Mammary epithelial cell (primary cell): ENCODE measurements at regions not wholly inside any gene's neighbourhood (a gene's known extent, or its start where the extent isn't known, plus 50 kb on each side); places are given as distances from the start of the nearest gene placed in this dataset.

Experiments
- EZH2 ChIP-seq: IDR thresholded peaks from 2 replicates; pipeline ENCODE4 v1.6.1; 2012; ENCODE audit warnings: low read length, inconsistent platforms, borderline replicate concordance
- TF ChIP-seq, protein P1 (sequence below), 2 donors: IDR thresholded peaks in 1 of 2; conservative IDR thresholded peaks in 1 of 2; 2 replicates each; pipeline ENCODE4 v1.5.1; 2011 to 2012; ENCODE audit warnings: inconsistent platforms in 2 of 2, low read length in 2 of 2, mild to moderate bottlenecking in 2 of 2, control low read depth in 1 of 2, low read depth in 1 of 2; ENCODE audit not compliant: insufficient read depth in 1 of 2; ENCODE audit errors: extremely low read depth in 1 of 2

DNA sequence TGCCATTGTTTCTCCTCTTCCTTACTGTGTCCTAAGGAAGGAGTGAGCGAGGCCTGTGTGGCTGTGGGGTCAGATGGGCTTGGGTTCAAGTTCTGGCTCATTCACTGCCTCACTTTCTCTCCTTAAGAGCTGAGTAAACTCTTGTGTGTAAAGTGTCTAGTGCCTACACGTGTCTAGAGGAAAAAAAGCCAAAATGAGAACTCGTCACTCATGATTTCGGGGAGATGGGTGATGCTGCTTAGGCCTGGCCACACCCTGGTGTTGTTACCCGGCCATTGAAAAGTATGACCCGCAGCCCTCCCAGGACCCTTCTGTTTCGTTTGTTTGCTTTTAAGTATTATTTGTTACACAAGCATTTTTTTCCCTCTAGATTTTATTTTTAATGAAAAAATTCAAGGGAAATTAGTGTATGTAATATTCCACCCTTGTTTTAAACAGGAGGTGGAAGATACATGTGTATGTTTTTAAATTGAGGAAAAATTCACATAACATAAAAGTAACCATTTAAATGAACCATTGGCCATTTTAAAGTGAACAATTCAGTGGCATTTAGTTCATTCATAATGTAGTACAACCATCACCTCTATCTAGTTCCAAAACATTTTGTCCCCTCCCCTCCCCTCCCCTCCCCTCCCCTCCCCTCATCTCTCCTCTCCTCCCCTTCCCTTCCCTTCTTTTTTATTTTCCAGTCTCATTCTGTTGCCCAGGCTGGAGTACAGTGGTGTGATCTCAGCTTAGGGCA lies 71.0 kb downstream of the CEBPB start:
- no peak for TF ChIP-seq EZH2
- TF ChIP-seq, protein P1, sequence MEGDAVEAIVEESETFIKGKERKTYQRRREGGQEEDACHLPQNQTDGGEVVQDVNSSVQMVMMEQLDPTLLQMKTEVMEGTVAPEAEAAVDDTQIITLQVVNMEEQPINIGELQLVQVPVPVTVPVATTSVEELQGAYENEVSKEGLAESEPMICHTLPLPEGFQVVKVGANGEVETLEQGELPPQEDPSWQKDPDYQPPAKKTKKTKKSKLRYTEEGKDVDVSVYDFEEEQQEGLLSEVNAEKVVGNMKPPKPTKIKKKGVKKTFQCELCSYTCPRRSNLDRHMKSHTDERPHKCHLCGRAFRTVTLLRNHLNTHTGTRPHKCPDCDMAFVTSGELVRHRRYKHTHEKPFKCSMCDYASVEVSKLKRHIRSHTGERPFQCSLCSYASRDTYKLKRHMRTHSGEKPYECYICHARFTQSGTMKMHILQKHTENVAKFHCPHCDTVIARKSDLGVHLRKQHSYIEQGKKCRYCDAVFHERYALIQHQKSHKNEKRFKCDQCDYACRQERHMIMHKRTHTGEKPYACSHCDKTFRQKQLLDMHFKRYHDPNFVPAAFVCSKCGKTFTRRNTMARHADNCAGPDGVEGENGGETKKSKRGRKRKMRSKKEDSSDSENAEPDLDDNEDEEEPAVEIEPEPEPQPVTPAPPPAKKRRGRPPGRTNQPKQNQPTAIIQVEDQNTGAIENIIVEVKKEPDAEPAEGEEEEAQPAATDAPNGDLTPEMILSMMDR (conservative IDR thresholded peaks at IDR 0.05 in 1 of 2, IDR thresholded peaks at IDR 0.05 in 1 of 2; ENCODE audit: extremely low read depth in 1 of 2, insufficient read depth in 1 of 2, low read depth in 1 of 2, low read length in 2 of 2) = no peak
